Loucy (cell line): ENCODE measurements at regions not wholly inside any gene's neighbourhood (a gene's known extent, or its start where the extent isn't known, plus 50 kb on each side); places are given as distances from the start of the nearest gene placed in this dataset.

Experiments
- H2AFZ ChIP-seq: fragments of 200-600 bp; sonication (generic); 2 replicates; pipeline ENCODE4 v1.6.0; 2016; ENCODE audit warnings: antibody characterized with exemption, mild to moderate bottlenecking, low read length, moderate library complexity
- H3F3A ChIP-seq: fragments of 200-600 bp; 2 replicates; pipeline ENCODE4 v1.6.0; 2016; ENCODE audit warnings: antibody characterized with exemption, low read depth, mild to moderate bottlenecking
- H3K27me3 ChIP-seq: fragments of 200-600 bp; sonication (generic); 2 replicates; pipeline ENCODE4 v1.6.1; 2014; ENCODE audit warnings: low read length, mild to moderate bottlenecking; ENCODE audit not compliant: insufficient read depth, poor library complexity, severe bottlenecking
- H3K36me3 ChIP-seq: fragments of 200-600 bp; sonication (generic); 2 replicates; pipeline ENCODE4 v1.6.1; 2016; ENCODE audit warnings: low read length; ENCODE audit not compliant: insufficient read depth
- H3K4me1 ChIP-seq: fragments of 200-600 bp; sonication (generic); 2 replicates; pipeline ENCODE4 v1.5.1; 2014; ENCODE audit warnings: low read length, mild to moderate bottlenecking; ENCODE audit not compliant: insufficient read depth, poor library complexity, severe bottlenecking
- H3K4me2 ChIP-seq: fragments of 200-600 bp; sonication (generic); 2 replicates; pipeline ENCODE4 v1.6.0; 2014; ENCODE audit warnings: antibody characterized with exemption, low read length, low read depth, mild to moderate bottlenecking; ENCODE audit not compliant: poor library complexity, severe bottlenecking
- H3K4me3 ChIP-seq: fragments of 200-600 bp; sonication (generic); 2 replicates; pipeline ENCODE4 v1.5.1; 2014; ENCODE audit warnings: low read length, mild to moderate bottlenecking, mixed read lengths; ENCODE audit not compliant: poor library complexity, severe bottlenecking
- H3K79me2 ChIP-seq: fragments of 200-600 bp; sonication (generic); 2 replicates; pipeline ENCODE4 v1.6.1; 2014; ENCODE audit warnings: low read length; ENCODE audit not compliant: insufficient read depth
- H3K9ac ChIP-seq: fragments of 200-600 bp; sonication (generic); 2 replicates; pipeline ENCODE4 v1.6.0; 2014; ENCODE audit warnings: mild to moderate bottlenecking, low read depth, low read length, moderate library complexity; ENCODE audit not compliant: poor library complexity, severe bottlenecking
- H3K9me2 ChIP-seq: fragments of 200-600 bp; sonication (generic); replicated peaks from 2 replicates; pipeline ENCODE4 v1.6.1; 2016; ENCODE audit warnings: low read depth, low read length, mixed read lengths
- H3K9me3 ChIP-seq: fragments of 200-600 bp; sonication (generic); 2 replicates; pipeline ENCODE4 v1.6.1; 2014; ENCODE audit warnings: mild to moderate bottlenecking, antibody characterized with exemption, low read length, low read depth; ENCODE audit not compliant: insufficient read depth
- H4K20me1 ChIP-seq: fragments of 200-600 bp; sonication (generic); 2 replicates; pipeline ENCODE4 v1.6.0; 2014; ENCODE audit warnings: antibody characterized with exemption, low read length, mild to moderate bottlenecking; ENCODE audit not compliant: insufficient read depth, poor library complexity, severe bottlenecking
- CTCF ChIP-seq: fragments of 200-600 bp; sonication (generic); conservative IDR thresholded peaks from 2 replicates; pipeline ENCODE4 v1.5.1; 2014; ENCODE audit warnings: mild to moderate bottlenecking, antibody characterized with exemption, low read length
- EZH2phosphoT487 ChIP-seq: fragments of 200-600 bp; IDR thresholded peaks from 2 replicates; pipeline ENCODE4 v1.6.1; 2018; ENCODE audit warnings: antibody characterized with exemption, mild to moderate bottlenecking, moderate library complexity, borderline replicate concordance

- H3K9me2 ChIP-seq: no peaks in the 10 kb centered on the region
- no peaks in the 10 kb centered on the region for H3K9me3 ChIP-seq
- H3K4me2 ChIP-seq: no peak overlapping the region
- H2AFZ ChIP-seq: no peak overlapping the region
- H3F3A ChIP-seq: no peaks in the 10 kb centered on the region
- no peaks in the 10 kb centered on the region for H3K79me2 ChIP-seq
- no peaks in the 10 kb centered on the region for H3K27me3 ChIP-seq
- no peaks in the 10 kb centered on the region for H3K36me3 ChIP-seq
- H3K9ac ChIP-seq: no peak overlapping the region
- TF ChIP-seq EZH2phosphoT487 (no peak), CTCF (no peak)
- H3K4me3 ChIP-seq: no peak overlapping the region
- H3K4me1 ChIP-seq: no peaks in the 10 kb centered on the region
- no peaks in the 10 kb centered on the region for H4K20me1 ChIP-seq
These were observed 753.3 kb downstream of the OLFM4 start for GRCh38 chr13:53781941-53782340.

- Histone ChIP-seq H3K9ac (no peak overlapping the region), H3K4me1 (no peaks in the 10 kb centered on the region), H3K79me2 (no peaks in the 10 kb centered on the region), H3K9me2 (no peaks in the 10 kb centered on the region), H2AFZ (no peak overlapping the region), H3K4me2 (no peak overlapping the region), H3F3A (no peaks in the 10 kb centered on the region), H3K36me3 (no peaks in the 10 kb centered on the region), H4K20me1 (no peaks in the 10 kb centered on the region), H3K9me3 (no peaks in the 10 kb centered on the region), H3K27me3 (no peaks in the 10 kb centered on the region), H3K4me3 (no peak overlapping the region)
- TF ChIP-seq EZH2phosphoT487: no peak
- TF ChIP-seq CTCF: peak; percentile 84
These were observed 753.9 kb downstream of the OLFM4 start for GRCh38 chr13:53782488-53782961.

GRCh38 chr13:53783471-53783870 lies 754.9 kb downstream of the OLFM4 start:
- H4K20me1 ChIP-seq: no peaks in the 10 kb centered on the region
- no peaks in the 10 kb centered on the region for H3F3A ChIP-seq
- H3K9ac ChIP-seq: no peak overlapping the region
- H3K9me3 ChIP-seq: no peaks in the 10 kb centered on the region
- H3K4me3 ChIP-seq: no peak overlapping the region
- H2AFZ ChIP-seq: no peak overlapping the region
- H3K4me2 ChIP-seq: no peak overlapping the region
- H3K4me1 ChIP-seq: no peaks in the 10 kb centered on the region
- no peak for TF ChIP-seq CTCF
- TF ChIP-seq EZH2phosphoT487: no peak
- no peaks in the 10 kb centered on the region for H3K79me2 ChIP-seq
- no peaks in the 10 kb centered on the region for H3K9me2 ChIP-seq
- no peaks in the 10 kb centered on the region for H3K36me3 ChIP-seq
- no peaks in the 10 kb centered on the region for H3K27me3 ChIP-seq
